HCT116 (cell line): ENCODE measurements at regions not wholly inside any gene's neighbourhood (a gene's known extent, or its start where the extent isn't known, plus 50 kb on each side); places are given as distances from the start of the nearest gene placed in this dataset.

Experiments used
- ATAC-seq: fragments of 200-7000 bp; cut with Tn5 transposase; 2 replicates; pipeline ENCODE4 v1.9.1; 2020; ENCODE audit warnings: mild to moderate bottlenecking, moderate library complexity
- BruUV-seq: library from RNA; stranded (reverse); fragments of 400-500 nt; replicated peaks from 2 replicates; lab custom pipeline; 2021; lab: Mats Ljungman, UMichigan
- CTCF ChIA-PET: fragments of 300-600 bp; sonication (Branson Sonifier 250); formaldehyde crosslinking; loops from one replicate; lab custom pipeline; 2021; ENCODE audit warnings: antibody characterized with exemption; lab: Charles Lee
- POLR2A ChIA-PET: fragments of 300-600, 350-600 bp; sonication (Branson Sonifier 250); formaldehyde crosslinking; loops from one replicate; lab custom pipeline; 2021; ENCODE audit warnings: antibody characterized with exemption; lab: Charles Lee
- RAD21 ChIA-PET, 2 experiments: fragments of 300-600 bp; sonication (Branson Sonifier 250); formaldehyde crosslinking; loops; one replicate each; lab custom pipeline; 2023; ENCODE audit warnings: low total read pairs in 2 of 2; ENCODE audit not compliant: uncharacterized antibody in 2 of 2, unreplicated experiment in 2 of 2, low non-redundant PET in 1 of 2; lab: Charles Lee
- DNase-seq: peaks from one replicate; pipeline ENCODE4 v3.0.0-alpha.2; 2010; ENCODE audit warnings: low read depth, low spot score
- H2AFZ ChIP-seq: fragments of 200-600 bp; shearing (Covaris generic), sonication (generic); 2 replicates; pipeline ENCODE4 v1.6.1; 2017; ENCODE audit warnings: low read depth, mixed run types, mixed read lengths, antibody characterized with exemption, low read length; ENCODE audit not compliant: poor library complexity, severe bottlenecking
- H3K27ac ChIP-seq: 2 replicates; pipeline ENCODE4 v1.5.1; 2012; ENCODE audit warnings: low read depth, low read length
- H3K27me3 ChIP-seq: fragments of 200-600 bp; sonication (generic); 2 replicates; pipeline ENCODE4 v1.6.1; 2016; ENCODE audit warnings: mixed run types, low read length, mixed read lengths; ENCODE audit not compliant: insufficient read depth
- H3K36me3 ChIP-seq, 2 experiments: fragments of 200-500 bp in 1 of 2; fragments of 200-600 bp in 1 of 2; sonication (Bioruptor generic) in 1 of 2; sonication (generic) in 1 of 2; 2 replicates each; pipeline versions ENCODE4 v1.5.1 to v1.6.1; 2014 to 2016; ENCODE audit warnings: low read length in 2 of 2, inconsistent platforms in 1 of 2, mixed read lengths in 1 of 2, mixed run types in 1 of 2; ENCODE audit not compliant: insufficient read depth in 2 of 2, control insufficient read depth in 1 of 2
- H3K4me1 ChIP-seq, 2 experiments: fragments of 200-600 bp in 1 of 2; sonication (generic) in 1 of 2; 2 replicates each; pipeline versions ENCODE4 v1.5.1 to v1.6.1; 2012 to 2017; ENCODE audit warnings: low read length in 2 of 2, inconsistent platforms in 1 of 2, mild to moderate bottlenecking in 1 of 2, mixed read lengths in 1 of 2, mixed run types in 1 of 2, moderate library complexity in 1 of 2; ENCODE audit not compliant: insufficient read depth in 2 of 2, control insufficient read depth in 1 of 2
- H3K4me2 ChIP-seq: fragments of 200-600 bp; sonication (generic); 2 replicates; pipeline ENCODE4 v1.6.1; 2017; ENCODE audit warnings: mixed run types, low read length, mixed read lengths
- H3K4me3 ChIP-seq, 2 experiments: fragments of 200-600 bp in 1 of 2; sonication (generic) in 1 of 2; replicated peaks in 1 of 2; 2 replicates each; pipeline ENCODE4 v1.5.1; 2011 to 2016; ENCODE audit warnings: low read length in 2 of 2, control low read depth in 1 of 2, low read depth in 1 of 2, mild to moderate bottlenecking in 1 of 2, mixed read lengths in 1 of 2, mixed run types in 1 of 2
- H3K79me2 ChIP-seq: fragments of 200-600 bp; sonication (generic); 2 replicates; pipeline ENCODE4 v1.6.1; 2017; ENCODE audit warnings: mild to moderate bottlenecking, mixed run types, low read length, moderate library complexity, mixed read lengths; ENCODE audit not compliant: insufficient read depth
- H3K9ac ChIP-seq: fragments of 200-600 bp; sonication (generic); 2 replicates; pipeline ENCODE4 v1.6.1; 2016; ENCODE audit warnings: low read length, mixed read lengths
- H3K9me2 ChIP-seq: fragments of 200-600 bp; sonication (generic), shearing (Covaris generic); 2 replicates; pipeline ENCODE4 v1.6.1; 2017; ENCODE audit warnings: mixed run types, mild to moderate bottlenecking, moderate library complexity; ENCODE audit not compliant: insufficient read depth
- H3K9me3 ChIP-seq, 2 experiments: fragments of 200-500 bp in 1 of 2; fragments of 200-600 bp in 1 of 2; sonication (Bioruptor generic) in 1 of 2; sonication (generic) in 1 of 2; 2 replicates each; pipeline ENCODE4 v1.6.1; 2014 to 2017; ENCODE audit warnings: low read length in 2 of 2, mixed read lengths in 2 of 2, inconsistent platforms in 1 of 2, low read depth in 1 of 2, mild to moderate bottlenecking in 1 of 2, mixed run types in 1 of 2, moderate library complexity in 1 of 2; ENCODE audit not compliant: control insufficient read depth in 1 of 2, insufficient read depth in 1 of 2
- H4K20me1 ChIP-seq: fragments of 200-600 bp; sonication (generic), shearing (Covaris generic); 2 replicates; pipeline ENCODE4 v1.6.1; 2017; ENCODE audit warnings: mixed run types, mild to moderate bottlenecking, moderate library complexity; ENCODE audit not compliant: insufficient read depth
- ATF3 ChIP-seq: IDR thresholded peaks from 2 replicates; pipeline ENCODE4 v1.6.1; 2012
- CBX3 ChIP-seq: IDR thresholded peaks from 2 replicates; pipeline ENCODE4 v1.6.1; 2012; ENCODE audit warnings: low read depth
- CEBPB ChIP-seq: IDR thresholded peaks from 2 replicates; pipeline ENCODE4 v1.6.1; 2012; ENCODE audit warnings: low read depth
- EGR1 ChIP-seq: IDR thresholded peaks from 2 replicates; pipeline ENCODE4 v1.6.1; 2012; ENCODE audit warnings: low read depth
- ELF1 ChIP-seq: IDR thresholded peaks from 2 replicates; pipeline ENCODE4 v1.6.1; 2012; ENCODE audit warnings: low read depth, borderline replicate concordance
- EZH2 ChIP-seq: fragments of 200-600 bp; sonication (generic); IDR thresholded peaks from 2 replicates; pipeline ENCODE4 v1.6.1; 2017; ENCODE audit warnings: antibody characterized with exemption, mixed run types
- EZH2phosphoT487 ChIP-seq: fragments of 200-600 bp; IDR thresholded peaks from 2 replicates; pipeline ENCODE4 v1.6.1; 2018; ENCODE audit warnings: antibody characterized with exemption, borderline replicate concordance
- JUND ChIP-seq: IDR thresholded peaks from 2 replicates; pipeline ENCODE4 v1.6.1; 2012
- POLR2A ChIP-seq: IDR thresholded peaks from 2 replicates; pipeline ENCODE4 v1.7.0; 2011; ENCODE audit warnings: borderline replicate concordance; ENCODE audit not compliant: insufficient read depth, insufficient read length; ENCODE audit errors: extremely low read depth
- POLR2AphosphoS5 ChIP-seq: IDR thresholded peaks from 2 replicates; pipeline ENCODE4 v1.6.1; 2011; ENCODE audit warnings: mild to moderate bottlenecking, low read depth, low read length, moderate library complexity
- RAD21 ChIP-seq: IDR thresholded peaks from 2 replicates; pipeline ENCODE4 v1.6.1; 2012; ENCODE audit warnings: low read depth, mild to moderate bottlenecking
- SIN3A ChIP-seq: IDR thresholded peaks from 2 replicates; pipeline ENCODE4 v1.6.1; 2012; ENCODE audit warnings: low read depth
- SRF ChIP-seq: IDR thresholded peaks from 2 replicates; pipeline ENCODE4 v1.6.1; 2012; ENCODE audit warnings: low read depth
- TCF7L2 ChIP-seq: IDR thresholded peaks from 2 replicates; pipeline ENCODE4 v1.7.0; 2011; ENCODE audit warnings: borderline replicate concordance, inconsistent platforms; ENCODE audit not compliant: insufficient read depth, insufficient read length; ENCODE audit errors: extremely low read depth
- ZBTB33 ChIP-seq: IDR thresholded peaks from 2 replicates; pipeline ENCODE4 v1.6.1; 2011; ENCODE audit warnings: mild to moderate bottlenecking, low read length, moderate library complexity; ENCODE audit not compliant: insufficient replicate concordance; ENCODE audit errors: extremely low read depth
- ZFX ChIP-seq: fragments of 450-650 bp; IDR thresholded peaks from 2 replicates; pipeline ENCODE4 v1.6.1; 2017
- ZNF274 ChIP-seq: fragments of 200-500 bp; sonication (Bioruptor generic); IDR thresholded peaks from 2 replicates; pipeline ENCODE4 v1.6.1; 2014; ENCODE audit warnings: mild to moderate bottlenecking, low read depth, low read length, inconsistent platforms
- intact Hi-C: fragments of 100-400 bp; cut with micrococcal nuclease; formaldehyde crosslinking; loops from 2 replicates; pipeline ENCODE4 v1.10.0; 2022
- TF ChIP-seq, protein P1 (sequence below): IDR thresholded peaks from 2 replicates; pipeline ENCODE4 v1.6.1; 2012

- Histone ChIP-seq H3K27ac (no peak overlapping the region), H3K36me3 (no peaks in the 10 kb centered on the region), H3K9me2 (no peaks in the 10 kb centered on the region)
- DNase-seq (no peak), ATAC-seq (no peak)
- TF ChIP-seq ZFX (no peak), ZBTB33 (no peak), ELF1 (no peak), TCF7L2 (no peak), EGR1 (no peak), ZNF274 (no peak)
- TF ChIP-seq, protein P1, sequence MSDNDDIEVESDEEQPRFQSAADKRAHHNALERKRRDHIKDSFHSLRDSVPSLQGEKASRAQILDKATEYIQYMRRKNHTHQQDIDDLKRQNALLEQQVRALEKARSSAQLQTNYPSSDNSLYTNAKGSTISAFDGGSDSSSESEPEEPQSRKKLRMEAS, result no peak
- TF ChIP-seq, all 23 proteins: peak for 0
- RAD21 ChIA-PET, result no interaction called here
- Histone ChIP-seq H3K4me2 (no peak overlapping the region), H3K79me2 (no peaks in the 10 kb centered on the region), H4K20me1 (no peaks in the 10 kb centered on the region), H3K4me3 (no peak overlapping the region), H3K27me3 (no peaks in the 10 kb centered on the region), H3K9ac (no peak overlapping the region), H2AFZ (no peak overlapping the region), H3K9me3 (peaks cover 10 to 19% of the 10 kb centered on the region in 2 experiments; a peak in 3 of 4 replicates), H3K4me1 (no peaks in the 10 kb centered on the region)
- no TSS peak for BruUV-seq
- POLR2A ChIA-PET, result no interaction called here
- intact Hi-C loops, result no loop called here
- CTCF ChIA-PET, result no interaction called here
Measured at GRCh38 chr20:60786686-60787217, 465.3 kb upstream of the CDH4 start.

DNA sequence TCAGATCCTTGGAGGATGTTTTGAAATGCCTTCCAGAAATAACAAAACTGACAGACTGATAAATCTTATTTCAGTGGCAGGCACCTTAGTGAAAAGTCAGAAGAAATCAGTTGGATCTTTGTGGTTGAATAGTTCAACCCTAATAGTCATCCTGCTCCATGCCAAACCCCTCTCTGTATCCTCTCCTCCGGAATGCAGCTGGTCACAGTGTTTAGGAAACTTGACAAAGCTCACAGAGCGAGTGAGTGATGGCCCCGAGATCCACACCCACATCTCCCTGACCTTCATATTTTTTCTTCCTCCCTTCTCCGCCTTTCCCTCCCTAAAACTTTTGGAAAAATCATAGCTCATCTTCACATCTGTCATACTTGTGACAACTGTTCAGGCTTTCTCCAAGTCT is 464.8 kb upstream of the CDH4 start:
- intact Hi-C loops, result no loop called here
- Histone ChIP-seq H3K36me3 (no peaks in the 10 kb centered on the region), H3K4me3 (no peak overlapping the region), H3K4me2 (no peak overlapping the region), H3K27ac (no peak overlapping the region), H3K27me3 (no peaks in the 10 kb centered on the region), H3K9ac (no peak overlapping the region), H3K79me2 (no peaks in the 10 kb centered on the region), H4K20me1 (no peaks in the 10 kb centered on the region), H3K4me1 (no peaks in the 10 kb centered on the region), H3K9me3 (peaks cover 10 to 19% of the 10 kb centered on the region in 2 experiments; a peak in 3 of 4 replicates), H3K9me2 (no peaks in the 10 kb centered on the region), H2AFZ (no peak overlapping the region)
- POLR2A ChIA-PET, result no interaction called here
- BruUV-seq, result no TSS peak
- ATAC-seq (no peak), DNase-seq (no peak)
- CTCF ChIA-PET, result no interaction called here
- RAD21 ChIA-PET, result no interaction called here
- TF ChIP-seq EZH2phosphoT487 (no peak), SRF (no peak), SIN3A (no peak), POLR2AphosphoS5 (no peak), TCF7L2 (no peak), ATF3 (no peak), CBX3 (no peak), CEBPB (no peak), POLR2A (no peak), ZNF274 (no peak), RAD21 (no peak), EZH2 (no peak), EGR1 (no peak), ZFX (no peak), JUND (no peak)
- TF ChIP-seq, protein P1, result no peak
